ENCODE measurements at regions not wholly inside any gene's neighbourhood (a gene's known extent, or its start where the extent isn't known, plus 50 kb on each side); places are given as distances from the start of the nearest gene placed in this dataset.

- no peak for TF ChIP-seq CTCF (tag by site-specific recombination; IDR thresholded peaks at IDR 0.05)
- no peak for TF ChIP-seq PRDM4 (tag by site-specific recombination; IDR thresholded peaks at IDR 0.05)
- no peak for TF ChIP-seq MYNN (tag by site-specific recombination; IDR thresholded peaks at IDR 0.05; ENCODE audit: borderline replicate concordance)
- TF ChIP-seq ZFP3 (tag by site-specific recombination; IDR thresholded peaks at IDR 0.05; ENCODE audit: low read depth), result no peak
- TF ChIP-seq PBX3 (CRISPR knock-in tag; IDR thresholded peaks at IDR 0.05), result no peak
Measured at GRCh38 chr6:67000121-67000520, 1293.1 kb upstream of the EYS start.

Measured in HEK293 (cell line).